ENCODE measurements at regions not wholly inside any gene's neighbourhood (a gene's known extent, or its start where the extent isn't known, plus 50 kb on each side); places are given as distances from the start of the nearest gene placed in this dataset.
"Not testable (repeated sequence)": the region's sequence is repeated elsewhere in the genome, so short reads cannot be mapped to it uniquely, and the experiment has no call there.

DNA sequence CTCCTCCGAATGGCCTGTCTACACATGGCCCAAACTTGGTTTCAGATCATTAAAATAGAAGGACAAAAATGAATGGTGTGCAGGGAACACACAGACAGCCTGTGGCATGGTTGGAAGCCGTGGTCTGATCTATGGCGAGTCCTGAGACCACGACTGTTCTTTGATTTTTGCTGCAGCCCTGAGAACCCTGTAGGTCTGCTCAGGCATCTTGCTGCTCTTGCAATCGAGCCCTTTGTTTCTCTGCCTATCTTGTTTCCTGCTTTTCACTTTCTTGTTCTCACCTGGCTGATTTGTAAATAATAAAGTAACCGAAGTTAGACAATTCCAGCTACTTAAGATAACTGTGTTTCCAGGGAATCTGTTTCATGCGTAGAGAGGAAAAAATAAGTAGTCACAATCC is 54.1 kb upstream of the NBPF9 start:
- H3K27ac ChIP-seq (ENCODE audit: low read depth in 2 of 2, low read length in 1 of 2); H3K4me3 ChIP-seq (ENCODE audit: low read depth in 1 of 2, low read length in 2 of 2); H3K9me3 ChIP-seq (ENCODE audit: control insufficient read depth in 2 of 2, insufficient read depth in 1 of 2, low read depth in 1 of 2, low read length in 1 of 2); H3K27me3 ChIP-seq (ENCODE audit: control insufficient read depth in 1 of 2, insufficient read depth in 2 of 2, low read length in 2 of 2); H3K36me3 ChIP-seq (ENCODE audit: control insufficient read depth in 2 of 2, insufficient read depth in 2 of 2, low read length in 1 of 2); H3K4me1 ChIP-seq (ENCODE audit: control insufficient read depth in 2 of 2, insufficient read depth in 2 of 2, low read length in 1 of 2): not testable (repeated sequence)
- WGBS, 2 donors, result 45 to 50% methylated on average over 6 of the region's 7 CpGs

DNA sequence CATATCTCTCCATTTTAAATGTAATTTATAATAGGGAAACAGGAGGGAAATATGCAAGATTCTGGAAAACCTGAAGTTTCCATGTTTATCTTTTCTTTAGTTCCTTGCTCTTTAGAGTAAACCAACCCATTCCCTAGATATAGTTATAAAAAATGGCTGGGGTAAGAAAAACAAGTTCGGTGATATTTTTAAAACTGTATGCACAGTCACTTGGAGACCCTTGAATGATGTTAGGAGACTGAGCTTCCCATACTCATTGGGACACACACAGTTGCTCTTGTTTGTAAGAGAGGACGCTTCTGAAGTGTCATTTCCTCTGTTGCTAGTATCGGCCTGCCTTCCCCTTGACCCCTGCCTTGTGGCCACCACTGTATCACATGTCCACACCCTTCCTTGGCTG is 55.0 kb upstream of the NBPF9 start:
- H3K9me3 ChIP-seq (ENCODE audit: control insufficient read depth in 2 of 2, insufficient read depth in 1 of 2, low read depth in 1 of 2, low read length in 1 of 2); H3K27me3 ChIP-seq (ENCODE audit: control insufficient read depth in 1 of 2, insufficient read depth in 2 of 2, low read length in 2 of 2); H3K4me3 ChIP-seq (ENCODE audit: low read depth in 1 of 2, low read length in 2 of 2); H3K27ac ChIP-seq (ENCODE audit: low read depth in 2 of 2, low read length in 1 of 2); H3K36me3 ChIP-seq (ENCODE audit: control insufficient read depth in 2 of 2, insufficient read depth in 2 of 2, low read length in 1 of 2); H3K4me1 ChIP-seq (ENCODE audit: control insufficient read depth in 2 of 2, insufficient read depth in 2 of 2, low read length in 1 of 2): not testable (repeated sequence)
- 38 to 45% methylated on average over 3 of the region's 3 CpGs for WGBS, 2 donors

GRCh38 chr1:149163063-149163444 is 59.7 kb upstream of the NBPF9 start:
- H3K4me1 ChIP-seq (ENCODE audit: control insufficient read depth in 2 of 2, insufficient read depth in 2 of 2, low read length in 1 of 2); H3K27ac ChIP-seq (ENCODE audit: low read depth in 2 of 2, low read length in 1 of 2); H3K27me3 ChIP-seq (ENCODE audit: control insufficient read depth in 1 of 2, insufficient read depth in 2 of 2, low read length in 2 of 2); H3K36me3 ChIP-seq (ENCODE audit: control insufficient read depth in 2 of 2, insufficient read depth in 2 of 2, low read length in 1 of 2); H3K4me3 ChIP-seq (ENCODE audit: low read depth in 1 of 2, low read length in 2 of 2); H3K9me3 ChIP-seq (ENCODE audit: control insufficient read depth in 2 of 2, insufficient read depth in 1 of 2, low read depth in 1 of 2, low read length in 1 of 2): not testable (repeated sequence)
- 27 to 50% methylated on average over 1 to 2 of the region's 19 CpGs for WGBS, 2 donors

- not testable (repeated sequence) for H3K4me3 ChIP-seq (ENCODE audit: low read depth in 1 of 2, low read length in 2 of 2); H3K27me3 ChIP-seq (ENCODE audit: control insufficient read depth in 1 of 2, insufficient read depth in 2 of 2, low read length in 2 of 2); H3K27ac ChIP-seq (ENCODE audit: low read depth in 2 of 2, low read length in 1 of 2); H3K36me3 ChIP-seq (ENCODE audit: control insufficient read depth in 2 of 2, insufficient read depth in 2 of 2, low read length in 1 of 2); H3K9me3 ChIP-seq (ENCODE audit: control insufficient read depth in 2 of 2, insufficient read depth in 1 of 2, low read depth in 1 of 2, low read length in 1 of 2); H3K4me1 ChIP-seq (ENCODE audit: control insufficient read depth in 2 of 2, insufficient read depth in 2 of 2, low read length in 1 of 2)
- WGBS, 2 donors, result 27 to 45% methylated on average over 3 to 6 of the region's 7 CpGs
Observed at GRCh38 chr1:149174765-149175164, 71.4 kb upstream of the NBPF9 start.

DNA sequence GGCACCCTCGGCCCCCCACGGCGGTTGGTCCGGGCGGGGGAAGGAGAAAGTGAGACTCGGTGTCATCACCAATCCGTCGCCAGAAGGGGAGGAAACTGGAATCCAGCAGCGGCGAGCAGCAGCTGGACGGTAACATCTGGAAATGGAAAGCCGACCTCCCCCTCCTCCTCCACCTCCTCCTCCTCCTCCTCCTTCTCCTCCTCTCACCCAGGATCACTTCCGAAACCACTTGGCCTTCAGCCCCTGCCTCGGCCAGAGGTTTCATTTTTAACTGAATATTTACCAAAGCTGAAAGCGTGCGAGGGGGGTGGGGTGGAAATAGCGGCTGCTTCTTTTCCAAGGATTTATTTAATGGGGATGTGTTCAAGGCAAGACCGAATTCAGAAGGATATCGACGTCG is 72.5 kb upstream of the NBPF9 start:
- H3K4me3 ChIP-seq (ENCODE audit: low read depth in 1 of 2, low read length in 2 of 2); H3K27ac ChIP-seq (ENCODE audit: low read depth in 2 of 2, low read length in 1 of 2); H3K9me3 ChIP-seq (ENCODE audit: control insufficient read depth in 2 of 2, insufficient read depth in 1 of 2, low read depth in 1 of 2, low read length in 1 of 2); H3K36me3 ChIP-seq (ENCODE audit: control insufficient read depth in 2 of 2, insufficient read depth in 2 of 2, low read length in 1 of 2); H3K4me1 ChIP-seq (ENCODE audit: control insufficient read depth in 2 of 2, insufficient read depth in 2 of 2, low read length in 1 of 2); H3K27me3 ChIP-seq (ENCODE audit: control insufficient read depth in 1 of 2, insufficient read depth in 2 of 2, low read length in 2 of 2): not testable (repeated sequence)
- 0% methylated on average over 8 to 9 of the region's 21 CpGs for WGBS, 2 donors

- H3K9me3 ChIP-seq (ENCODE audit: control insufficient read depth in 2 of 2, insufficient read depth in 1 of 2, low read depth in 1 of 2, low read length in 1 of 2); H3K27me3 ChIP-seq (ENCODE audit: control insufficient read depth in 1 of 2, insufficient read depth in 2 of 2, low read length in 2 of 2); H3K36me3 ChIP-seq (ENCODE audit: control insufficient read depth in 2 of 2, insufficient read depth in 2 of 2, low read length in 1 of 2); H3K4me1 ChIP-seq (ENCODE audit: control insufficient read depth in 2 of 2, insufficient read depth in 2 of 2, low read length in 1 of 2): not testable (repeated sequence)
- WGBS, 2 donors, result 0% methylated on average over 13 to 33 of the region's 68 CpGs
- Histone ChIP-seq H3K4me3 (ENCODE audit: low read depth in 1 of 2, low read length in 2 of 2) (peak overlapping the region; percentile 58 to 59), H3K27ac (ENCODE audit: low read depth in 2 of 2, low read length in 1 of 2) (peak overlapping the region; percentile 87 to 91)
Observed at GRCh38 chr1:149176453-149177316, 73.3 kb upstream of the NBPF9 start.

DNA sequence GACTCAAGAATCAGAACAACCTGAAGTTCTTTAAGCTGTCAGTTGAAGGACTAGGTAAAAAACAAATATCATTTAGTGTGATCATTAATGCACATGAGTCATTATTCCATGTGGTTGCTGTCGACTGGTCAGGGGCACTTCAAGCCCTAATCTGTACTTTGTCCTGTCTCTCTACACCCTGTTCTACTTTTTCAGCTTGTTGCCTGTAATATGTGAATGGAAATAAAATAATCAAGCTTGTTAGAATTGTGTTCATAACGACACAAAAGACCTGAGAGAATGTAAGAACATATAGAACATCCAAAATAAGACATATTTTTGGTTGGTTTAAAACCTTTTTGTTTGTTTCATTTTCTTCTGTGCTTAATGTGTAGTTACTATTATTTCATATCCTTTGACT is 87.4 kb upstream of the NBPF9 start:
- H3K27ac ChIP-seq (ENCODE audit: low read depth in 2 of 2, low read length in 1 of 2); H3K27me3 ChIP-seq (ENCODE audit: control insufficient read depth in 1 of 2, insufficient read depth in 2 of 2, low read length in 2 of 2); H3K36me3 ChIP-seq (ENCODE audit: control insufficient read depth in 2 of 2, insufficient read depth in 2 of 2, low read length in 1 of 2); H3K4me3 ChIP-seq (ENCODE audit: low read depth in 1 of 2, low read length in 2 of 2); H3K4me1 ChIP-seq (ENCODE audit: control insufficient read depth in 2 of 2, insufficient read depth in 2 of 2, low read length in 1 of 2); H3K9me3 ChIP-seq (ENCODE audit: control insufficient read depth in 2 of 2, insufficient read depth in 1 of 2, low read depth in 1 of 2, low read length in 1 of 2): not testable (repeated sequence)
- WGBS, 2 donors, result 28 to 51% methylated on average over 2 of the region's 2 CpGs

DNA sequence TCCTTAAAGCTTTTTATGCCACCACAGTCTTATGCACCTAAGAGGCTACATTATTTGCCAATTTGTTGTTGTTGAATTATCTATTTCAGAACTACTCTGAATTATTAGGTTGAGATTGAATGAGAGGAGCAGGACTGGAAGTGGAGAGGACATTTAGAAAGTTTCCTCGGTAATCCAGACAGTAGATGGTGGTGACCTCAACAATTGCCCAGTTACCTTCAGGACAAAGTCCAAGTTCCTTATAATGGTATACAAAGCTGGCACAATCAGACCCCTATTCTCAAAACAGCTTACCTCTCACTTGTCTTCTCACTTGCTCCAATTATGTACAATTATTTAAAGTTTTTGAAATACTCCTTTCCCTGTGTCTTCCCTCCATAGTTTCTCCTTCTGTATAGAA is 93.3 kb upstream of the NBPF9 start:
- not testable (repeated sequence) for H3K4me3 ChIP-seq (ENCODE audit: low read depth in 1 of 2, low read length in 2 of 2); H3K27me3 ChIP-seq (ENCODE audit: control insufficient read depth in 1 of 2, insufficient read depth in 2 of 2, low read length in 2 of 2); H3K27ac ChIP-seq (ENCODE audit: low read depth in 2 of 2, low read length in 1 of 2); H3K36me3 ChIP-seq (ENCODE audit: control insufficient read depth in 2 of 2, insufficient read depth in 2 of 2, low read length in 1 of 2); H3K4me1 ChIP-seq (ENCODE audit: control insufficient read depth in 2 of 2, insufficient read depth in 2 of 2, low read length in 1 of 2); H3K9me3 ChIP-seq (ENCODE audit: control insufficient read depth in 2 of 2, insufficient read depth in 1 of 2, low read depth in 1 of 2, low read length in 1 of 2)
- WGBS, 2 donors, result 94 to 100% methylated on average over 1 of the region's 1 CpG

- not testable (repeated sequence) for H3K4me3 ChIP-seq (ENCODE audit: low read depth in 1 of 2, low read length in 2 of 2); H3K4me1 ChIP-seq (ENCODE audit: control insufficient read depth in 2 of 2, insufficient read depth in 2 of 2, low read length in 1 of 2); H3K9me3 ChIP-seq (ENCODE audit: control insufficient read depth in 2 of 2, insufficient read depth in 1 of 2, low read depth in 1 of 2, low read length in 1 of 2); H3K36me3 ChIP-seq (ENCODE audit: control insufficient read depth in 2 of 2, insufficient read depth in 2 of 2, low read length in 1 of 2); H3K27ac ChIP-seq (ENCODE audit: low read depth in 2 of 2, low read length in 1 of 2); H3K27me3 ChIP-seq (ENCODE audit: control insufficient read depth in 1 of 2, insufficient read depth in 2 of 2, low read length in 2 of 2)
- WGBS, 2 donors, result 38 to 83% methylated on average over 1 of the region's 1 CpG
Observed at GRCh38 chr1:149200567-149200966, 97.2 kb upstream of the NBPF9 start.

- not testable (repeated sequence) for H3K27me3 ChIP-seq (ENCODE audit: control insufficient read depth in 1 of 2, insufficient read depth in 2 of 2, low read length in 2 of 2); H3K27ac ChIP-seq (ENCODE audit: low read depth in 2 of 2, low read length in 1 of 2); H3K9me3 ChIP-seq (ENCODE audit: control insufficient read depth in 2 of 2, insufficient read depth in 1 of 2, low read depth in 1 of 2, low read length in 1 of 2); H3K4me3 ChIP-seq (ENCODE audit: low read depth in 1 of 2, low read length in 2 of 2); H3K36me3 ChIP-seq (ENCODE audit: control insufficient read depth in 2 of 2, insufficient read depth in 2 of 2, low read length in 1 of 2); H3K4me1 ChIP-seq (ENCODE audit: control insufficient read depth in 2 of 2, insufficient read depth in 2 of 2, low read length in 1 of 2)
- WGBS, 2 donors, result 71 to 73% methylated on average over 1 of the region's 1 CpG
Observed at GRCh38 chr1:149202283-149202682, 98.9 kb upstream of the NBPF9 start.

Data from esophagus (tissue), 2 donors.